Activated naive CD4-positive, alpha-beta T cell treated with Interleukin-2 at 50 U/mL for 16 hours (primary cell): ENCODE measurements at regions not wholly inside any gene's neighbourhood (a gene's known extent, or its start where the extent isn't known, plus 50 kb on each side); places are given as distances from the start of the nearest gene placed in this dataset.
A peak's percentile ranks its signal among the peaks of the same experiment; 100 is the strongest.
"Not testable (repeated sequence)": the region's sequence is repeated elsewhere in the genome, so short reads cannot be mapped to it uniquely, and the experiment has no call there.

ENCODE experiments used
- DNase-seq: peaks from one replicate; pipeline ENCODE4 v3.0.0-alpha.2; 2020

DNA sequence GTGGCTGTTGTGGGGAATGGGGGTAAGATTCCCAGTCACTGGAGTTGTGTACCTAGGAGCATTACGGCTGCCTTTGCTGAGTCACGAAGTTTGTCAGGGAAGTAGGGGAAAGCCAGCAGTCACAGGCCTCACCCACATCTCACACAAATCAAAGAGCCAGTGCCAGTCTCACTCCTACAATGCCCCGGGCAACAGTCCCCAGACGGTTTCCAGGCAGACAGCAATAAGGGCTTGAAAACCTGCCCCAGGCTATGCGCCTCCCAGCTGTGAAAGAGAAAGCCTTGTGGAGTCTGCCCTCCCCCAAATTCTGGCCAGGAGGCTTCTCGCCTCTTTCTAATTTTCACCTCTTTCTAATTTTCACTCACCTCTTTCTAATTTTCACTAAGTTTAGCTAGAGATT lies 142.3 kb upstream of the EDNRB start:
- no peak for DNase-seq

GRCh38 chr13:78056865-78057264 lies 138.2 kb upstream of the EDNRB start:
- not testable (repeated sequence) for DNase-seq

DNA sequence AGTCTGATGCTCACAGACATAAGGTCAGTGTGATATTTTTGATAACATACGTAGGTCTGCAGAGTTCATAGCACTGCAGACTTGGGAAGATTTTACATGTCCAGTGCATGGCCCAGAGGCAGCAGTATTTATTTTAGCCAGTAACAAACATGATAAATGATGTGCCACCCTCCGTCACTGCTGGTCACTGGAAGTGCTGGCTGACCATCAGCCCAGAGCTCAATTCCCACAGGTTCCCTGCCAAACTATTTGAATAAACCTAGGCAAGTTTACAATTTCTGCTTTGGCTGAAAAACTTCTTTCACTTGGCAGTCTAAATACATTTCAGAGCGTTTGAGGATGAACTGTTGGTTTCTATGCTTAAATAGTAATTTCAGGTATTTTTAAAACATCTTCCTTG lies 135.5 kb upstream of the EDNRB start:
- no peak for DNase-seq

DNA sequence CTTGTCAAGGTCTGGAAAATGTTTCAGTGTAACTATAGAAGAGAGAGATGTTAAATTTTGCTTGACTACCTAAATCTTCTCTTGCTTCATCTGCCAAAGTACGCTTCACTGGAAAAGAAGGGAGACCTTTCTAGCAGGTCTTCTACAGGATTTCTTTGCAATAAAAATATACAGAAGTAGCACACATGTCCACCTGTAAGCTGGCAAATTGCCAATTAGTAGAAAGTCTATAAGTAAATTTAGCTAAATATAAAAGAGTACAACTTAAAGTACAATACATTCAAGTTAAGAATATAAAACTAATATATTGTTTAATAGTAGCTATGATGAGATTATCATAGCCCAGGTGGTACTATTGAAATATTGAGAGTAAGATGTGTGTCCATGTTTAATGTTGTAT lies 128.5 kb upstream of the EDNRB start:
- no peak for DNase-seq

DNA sequence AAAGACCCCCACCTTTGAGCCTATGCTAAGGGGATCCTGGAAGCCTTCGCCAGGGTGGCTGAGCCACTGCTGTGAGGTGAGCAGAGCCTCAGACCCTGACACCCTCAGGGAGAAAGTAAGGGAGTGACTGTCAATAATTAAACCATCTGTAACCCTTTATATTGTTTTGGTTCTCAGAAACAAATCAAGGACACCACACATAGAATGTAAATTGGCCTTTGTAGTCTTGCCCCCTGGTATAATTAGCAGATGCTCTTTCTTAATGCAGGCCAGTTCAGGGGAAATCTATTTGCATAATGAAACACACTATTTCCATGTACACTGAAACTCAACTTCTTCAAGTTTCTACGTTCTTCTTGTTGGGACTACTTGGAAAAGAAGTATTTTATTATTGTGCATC lies 127.7 kb upstream of the EDNRB start:
- no peak for DNase-seq

DNA sequence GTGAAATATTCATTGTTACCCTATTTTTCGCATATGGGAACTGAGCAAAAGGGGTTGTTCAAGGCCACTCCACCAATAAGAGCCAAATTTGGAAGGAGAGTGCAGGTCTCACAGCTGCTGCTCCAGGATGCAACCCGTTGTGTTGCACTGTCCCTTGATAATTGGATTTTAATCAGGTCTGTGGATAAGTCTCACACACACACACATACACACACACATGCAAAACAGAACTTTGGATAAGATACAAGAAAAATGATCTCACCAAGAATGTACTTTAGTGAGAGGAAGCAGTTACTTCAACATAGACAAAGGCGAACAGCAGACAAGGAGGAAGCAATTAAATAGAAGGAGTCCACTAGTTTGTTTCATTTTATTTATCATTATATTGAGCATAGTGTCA lies 127.3 kb upstream of the EDNRB start:
- no peak for DNase-seq

DNA sequence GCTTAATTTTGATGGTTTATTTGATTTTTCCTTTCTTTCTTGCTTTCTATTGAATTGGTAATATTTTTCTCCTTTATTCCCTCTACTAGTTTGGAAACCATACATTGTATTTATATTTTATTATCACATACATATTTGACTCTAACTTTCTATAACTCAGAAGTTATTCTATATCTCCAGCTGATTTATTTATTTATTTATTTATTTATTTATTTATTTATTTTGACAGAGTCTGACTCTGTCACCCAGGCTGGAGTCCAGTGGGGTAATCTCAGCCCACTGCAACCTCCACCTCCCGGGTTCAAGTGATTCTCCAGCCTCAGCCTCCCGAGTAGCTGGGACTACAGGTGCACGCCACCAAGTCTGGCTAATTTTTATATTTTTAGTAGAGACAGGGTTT lies 122.7 kb upstream of the EDNRB start:
- DNase-seq = not testable (repeated sequence)

GRCh38 chr13:78040205-78040830 lies 121.7 kb upstream of the EDNRB start:
- no peak for DNase-seq

GRCh38 chr13:78036841-78037240 lies 118.2 kb upstream of the EDNRB start:
- DNase-seq = no peak

DNA sequence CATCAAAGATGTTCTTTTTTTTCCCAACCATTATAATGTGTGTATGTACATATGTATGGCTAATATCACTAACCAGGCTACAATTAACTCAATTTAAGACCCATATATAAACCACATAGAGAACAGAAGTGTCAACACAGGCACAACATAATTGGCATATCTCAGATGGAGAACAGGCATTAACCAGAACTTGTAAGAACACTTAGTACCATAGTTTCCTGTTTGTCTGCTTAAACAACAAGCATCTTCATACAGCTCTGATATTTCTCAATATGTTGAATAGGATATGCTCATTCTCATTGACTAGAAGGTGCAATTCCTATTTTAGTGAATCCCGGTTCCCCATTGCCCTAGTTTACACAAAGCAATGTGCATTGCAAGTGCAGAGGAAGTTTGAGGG lies 116.9 kb upstream of the EDNRB start:
- DNase-seq = no peak

DNA sequence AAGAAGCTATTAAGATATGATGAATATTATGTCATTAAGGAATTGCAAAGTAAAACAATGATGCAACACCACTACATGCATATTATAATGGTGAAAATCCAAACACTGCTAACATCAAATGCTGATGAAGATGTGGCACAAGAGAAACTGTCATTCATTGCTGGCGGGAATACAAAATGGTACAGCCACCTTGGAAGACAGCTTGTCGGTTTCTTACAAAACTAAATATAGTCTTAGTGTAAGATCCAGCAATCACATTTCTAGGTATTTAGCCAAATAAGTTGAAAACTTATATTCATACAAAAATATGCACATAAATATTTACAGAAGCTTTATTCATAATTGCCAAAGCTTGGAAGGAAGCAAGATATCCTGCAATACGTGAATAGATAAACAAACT lies 114.9 kb upstream of the EDNRB start:
- no peak for DNase-seq

DNA sequence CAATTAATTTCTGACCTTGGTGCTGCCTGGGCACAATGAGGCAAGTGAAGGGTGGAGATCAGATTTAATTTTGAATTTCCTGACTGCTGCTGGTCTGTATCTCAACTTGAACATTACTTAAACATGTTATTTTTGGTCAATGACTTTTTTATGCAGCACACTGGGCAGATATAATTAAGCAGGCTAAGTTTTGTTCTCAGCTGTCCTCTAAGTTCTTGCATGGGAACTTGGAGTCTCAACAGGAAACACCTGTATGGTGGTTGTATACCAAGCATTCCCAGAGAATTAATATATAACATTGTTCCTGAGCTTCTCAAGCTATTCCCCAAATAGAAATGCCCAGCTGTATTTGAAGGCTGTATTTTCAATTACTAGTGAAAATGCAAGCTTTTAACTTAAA lies 113.5 kb upstream of the EDNRB start:
- DNase-seq = no peak

DNA sequence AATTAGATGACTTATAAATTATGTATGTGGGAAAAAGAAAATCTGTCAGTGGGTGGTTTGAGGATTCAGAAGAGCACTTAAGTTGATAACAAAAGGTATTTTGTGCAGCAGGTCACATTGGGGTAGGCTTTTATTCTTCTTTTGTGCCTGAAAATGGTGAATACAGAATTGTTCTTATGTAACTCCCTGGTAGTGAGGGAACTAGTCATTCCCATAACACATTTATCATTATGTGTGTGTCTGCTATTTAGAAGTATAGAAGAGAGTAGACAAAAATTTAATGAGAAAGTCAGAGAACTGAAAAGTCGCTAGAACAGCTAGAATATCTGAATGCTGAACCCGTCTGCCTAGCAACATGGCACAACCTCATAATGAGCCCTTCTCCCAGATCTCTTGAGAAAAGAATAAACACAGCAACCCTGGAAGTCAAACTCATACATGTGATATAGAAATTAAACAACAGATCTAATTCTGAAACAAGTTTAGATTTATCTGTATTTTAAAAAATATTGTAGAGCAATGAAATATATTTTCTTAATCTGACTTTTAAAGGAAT lies 111.8 kb upstream of the EDNRB start:
- no peak for DNase-seq

DNA sequence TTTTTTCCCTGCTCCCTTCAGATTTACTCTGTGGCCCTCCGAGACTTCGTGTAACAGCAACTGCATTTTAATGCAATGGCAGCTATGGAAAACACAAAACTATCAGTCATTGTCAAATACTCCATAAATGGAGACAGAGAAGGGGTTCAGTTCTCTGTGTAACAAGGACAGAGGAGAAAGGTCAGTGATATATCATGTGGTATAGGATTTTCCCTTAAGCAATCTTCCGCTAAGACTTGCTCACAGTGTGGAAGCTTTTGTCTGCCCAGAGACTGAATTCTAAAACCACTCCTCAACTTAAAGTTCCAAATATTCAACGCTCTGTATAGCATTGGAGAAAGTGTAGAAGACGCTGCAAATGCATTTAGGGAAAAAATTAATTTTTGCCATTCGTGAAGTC lies 111.3 kb upstream of the EDNRB start:
- no peak for DNase-seq

DNA sequence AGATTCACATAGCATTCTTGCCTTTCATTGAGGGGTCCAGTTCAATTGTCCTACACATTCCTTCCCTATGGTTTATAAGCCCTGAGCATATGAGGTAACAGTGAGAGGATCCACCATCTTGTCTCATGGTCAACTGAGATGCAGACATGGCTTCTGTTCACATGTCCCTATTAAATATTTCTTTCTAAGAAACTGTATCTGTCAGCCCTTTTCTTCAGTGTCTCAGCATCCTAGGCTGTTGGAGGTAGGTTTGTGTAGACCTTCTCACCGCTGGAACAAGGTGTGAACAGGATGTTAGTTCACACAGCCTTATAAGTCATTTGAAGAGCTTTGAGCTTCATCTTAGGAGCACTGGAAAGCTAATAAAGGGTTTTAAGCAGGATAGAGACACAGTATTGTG lies 110.3 kb upstream of the EDNRB start:
- DNase-seq = no peak

- no peak for DNase-seq
These were observed 106.4 kb upstream of the EDNRB start for GRCh38 chr13:78024996-78025395.

DNA sequence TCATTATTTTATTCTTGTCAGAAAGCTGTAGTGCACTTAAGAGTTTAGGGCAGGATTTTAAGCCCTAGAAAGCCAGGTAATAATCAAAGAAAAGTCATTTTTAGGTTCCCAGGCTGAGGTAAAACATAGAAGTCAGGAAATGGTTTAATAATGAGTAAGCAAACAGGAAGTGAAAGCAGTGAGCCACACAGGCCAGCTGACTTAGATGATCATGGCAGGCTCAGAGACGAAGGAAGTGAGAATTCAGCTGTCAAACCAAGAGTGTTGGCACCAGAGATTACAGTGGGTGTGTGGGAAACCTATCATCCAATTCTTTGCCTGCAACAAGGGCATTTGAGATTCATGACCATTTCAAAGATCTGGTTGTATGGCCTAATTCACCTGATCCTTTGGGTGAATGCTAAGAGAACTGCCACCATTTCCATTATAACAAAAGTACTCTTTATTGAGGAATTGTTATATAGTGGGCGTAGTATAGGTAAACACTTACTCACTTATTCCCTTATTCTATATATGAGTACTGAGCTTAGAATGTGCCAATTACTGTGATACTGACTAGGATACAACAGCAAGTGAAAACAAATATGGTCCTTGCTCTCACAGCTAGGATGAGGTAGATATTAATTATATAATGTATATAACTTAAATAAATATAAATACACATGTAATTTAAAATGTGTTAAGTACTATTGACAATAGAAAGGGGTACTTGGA lies 103.7 kb upstream of the EDNRB start:
- DNase-seq = peak; percentile 33

DNA sequence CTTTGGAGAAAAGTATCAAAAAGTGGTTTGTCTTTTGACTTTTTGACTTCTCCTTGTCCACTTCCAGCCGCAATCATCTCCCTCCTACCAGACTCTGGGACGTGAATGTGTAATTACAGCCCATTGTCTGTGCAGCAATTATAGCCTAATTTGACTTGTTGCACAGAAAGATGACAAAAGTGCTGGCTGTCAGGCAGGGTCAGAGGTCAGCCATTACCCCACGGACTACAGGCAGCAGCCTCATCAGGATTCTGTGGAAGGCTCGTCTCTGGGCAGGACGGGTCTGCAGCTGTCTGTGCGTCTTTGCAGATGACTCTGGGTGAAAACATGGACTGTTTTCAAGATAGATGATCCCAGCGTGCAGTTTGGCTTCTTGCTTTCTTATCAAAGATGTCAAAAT lies 102.2 kb upstream of the EDNRB start:
- DNase-seq = no peak

GRCh38 chr13:78015782-78016181 lies 97.2 kb upstream of the EDNRB start:
- DNase-seq = no peak

GRCh38 chr13:78012046-78012445 lies 93.4 kb upstream of the EDNRB start:
- DNase-seq = no peak

GRCh38 chr13:78004821-78005220 lies 86.2 kb upstream of the EDNRB start:
- no peak for DNase-seq

GRCh38 chr13:77999746-78000145 lies 81.1 kb upstream of the EDNRB start:
- DNase-seq = no peak

GRCh38 chr13:77994166-77994565 lies 75.5 kb upstream of the EDNRB start:
- no peak for DNase-seq

- no peak for DNase-seq
These were observed 72.4 kb upstream of the EDNRB start for GRCh38 chr13:77991003-77991402.

DNA sequence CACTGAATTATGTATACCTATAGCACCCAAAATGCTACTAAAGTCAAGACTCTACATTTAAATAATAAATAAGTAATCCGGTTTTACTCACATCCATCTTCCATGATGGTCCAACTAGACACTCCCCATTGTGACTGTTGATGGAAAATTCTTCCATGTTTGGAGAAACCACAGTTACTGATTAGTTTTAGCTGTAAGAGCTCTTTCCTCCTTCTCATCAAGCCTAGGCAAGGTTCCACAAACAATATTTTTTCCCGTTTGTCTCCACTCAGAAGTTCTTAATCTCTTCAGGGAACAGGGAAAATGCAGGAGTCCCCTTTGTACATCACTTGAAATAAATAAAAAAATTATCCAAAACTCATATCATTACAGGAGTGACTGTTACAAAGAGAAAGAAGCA lies 70.7 kb upstream of the EDNRB start:
- DNase-seq = no peak
